ENCODE measurements at regions not wholly inside any gene's neighbourhood (a gene's known extent, or its start where the extent isn't known, plus 50 kb on each side); places are given as distances from the start of the nearest gene placed in this dataset.

DNA sequence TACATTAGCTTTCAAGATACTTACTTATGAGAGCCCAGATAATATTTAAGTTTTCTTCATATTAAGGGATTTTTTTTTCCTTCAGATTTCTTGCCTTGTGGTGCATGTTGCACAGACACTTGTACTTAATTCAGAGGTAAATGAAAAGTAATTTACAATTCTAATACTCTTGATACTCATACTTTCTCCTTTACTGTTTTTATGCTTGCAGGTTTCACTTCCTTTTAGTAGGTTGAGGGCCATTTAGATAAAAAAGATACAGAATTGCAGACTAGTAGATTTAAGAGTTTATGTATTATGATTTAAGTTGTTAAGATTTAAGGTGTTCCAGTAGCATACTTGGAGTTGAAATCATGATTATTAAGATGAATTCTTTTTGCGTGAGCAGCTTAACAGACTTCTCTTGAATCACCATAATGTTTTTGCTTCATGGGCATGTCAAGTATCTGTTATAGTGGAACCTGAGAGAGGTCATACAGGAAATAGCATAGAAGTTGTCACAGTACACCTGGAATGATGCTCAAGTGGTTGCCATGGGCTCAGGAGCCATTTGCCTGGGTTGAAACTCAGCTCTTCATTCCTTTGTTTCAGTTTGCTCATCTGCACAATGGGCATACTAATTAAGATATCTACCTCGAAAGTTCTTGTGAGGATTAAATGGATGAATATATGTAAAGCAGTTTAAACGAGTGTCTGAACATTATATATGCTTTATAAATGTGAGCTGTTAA is 174.8 kb upstream of the PRPS1L1 start:
- DNase-seq, result no peak

GRCh38 chr7:18206331-18206730 is 178.7 kb upstream of the PRPS1L1 start:
- no peak for DNase-seq

GRCh38 chr7:18208921-18209320 is 181.3 kb upstream of the PRPS1L1 start:
- DNase-seq, result no peak

DNA sequence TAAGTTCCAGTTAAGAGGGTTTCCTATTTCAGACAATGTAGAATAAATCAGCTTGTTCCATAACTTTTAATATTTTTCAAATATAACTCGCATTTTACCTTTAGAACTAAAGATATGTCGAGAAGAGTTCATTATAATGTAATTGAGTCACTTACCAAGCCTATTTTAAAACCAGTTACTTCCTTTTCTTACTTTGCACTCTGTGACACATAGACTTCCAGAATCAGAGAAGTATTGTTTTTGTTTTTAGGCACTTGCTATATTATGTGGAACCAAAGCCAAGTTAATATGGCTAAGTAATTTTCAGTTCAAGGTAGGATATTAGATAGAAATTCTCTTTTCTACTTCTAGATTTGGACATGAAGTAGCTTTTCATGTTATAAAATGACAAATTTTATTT is 182.7 kb upstream of the PRPS1L1 start:
- no peak for DNase-seq

GRCh38 chr7:18210788-18211187 is 183.1 kb upstream of the PRPS1L1 start:
- no peak for DNase-seq

DNA sequence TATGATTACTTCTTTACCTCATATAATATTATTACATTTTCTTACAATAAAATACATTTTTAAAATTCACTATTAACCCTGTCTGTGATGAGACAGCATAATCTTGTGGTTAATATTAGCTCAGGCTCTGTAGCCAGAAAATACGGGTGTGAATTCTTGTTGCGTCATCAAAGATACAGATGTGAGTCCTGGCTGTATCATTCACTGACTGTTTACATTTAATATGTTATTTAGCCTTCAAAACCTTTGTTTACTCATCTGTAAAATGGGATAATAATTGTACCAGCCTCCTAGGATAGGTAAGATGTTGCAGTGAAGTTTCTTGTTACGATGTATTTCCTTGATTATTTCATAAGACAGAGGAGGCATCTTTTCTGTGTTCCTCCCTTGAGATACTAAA is 184.7 kb upstream of the PRPS1L1 start:
- no peak for DNase-seq

- DNase-seq, result peak; percentile 37 to 80
Observed at GRCh38 chr7:18212758-18213157, 185.1 kb upstream of the PRPS1L1 start.

- peak; percentile 61 to 90 for DNase-seq
Observed at GRCh38 chr7:18213652-18214051, 186.0 kb upstream of the PRPS1L1 start.

DNA sequence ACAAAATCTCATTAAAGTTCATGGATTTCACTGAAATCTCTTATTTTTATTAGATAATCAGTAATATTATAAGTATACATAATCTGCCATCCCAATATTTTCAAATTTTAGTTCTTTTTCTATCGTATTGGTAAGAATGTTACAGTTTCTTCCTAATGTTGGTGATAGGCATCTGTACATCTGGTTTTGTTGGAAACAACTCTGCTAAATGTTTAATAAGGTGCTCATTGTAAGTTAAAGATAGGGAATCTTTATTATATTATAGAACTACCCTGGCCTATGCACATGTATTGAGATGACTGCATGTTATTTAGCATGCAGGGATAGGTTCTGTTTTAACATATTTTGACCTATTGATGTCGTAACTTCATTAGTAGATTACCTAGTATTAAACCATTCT is 188.6 kb upstream of the PRPS1L1 start:
- no peak for DNase-seq

DNA sequence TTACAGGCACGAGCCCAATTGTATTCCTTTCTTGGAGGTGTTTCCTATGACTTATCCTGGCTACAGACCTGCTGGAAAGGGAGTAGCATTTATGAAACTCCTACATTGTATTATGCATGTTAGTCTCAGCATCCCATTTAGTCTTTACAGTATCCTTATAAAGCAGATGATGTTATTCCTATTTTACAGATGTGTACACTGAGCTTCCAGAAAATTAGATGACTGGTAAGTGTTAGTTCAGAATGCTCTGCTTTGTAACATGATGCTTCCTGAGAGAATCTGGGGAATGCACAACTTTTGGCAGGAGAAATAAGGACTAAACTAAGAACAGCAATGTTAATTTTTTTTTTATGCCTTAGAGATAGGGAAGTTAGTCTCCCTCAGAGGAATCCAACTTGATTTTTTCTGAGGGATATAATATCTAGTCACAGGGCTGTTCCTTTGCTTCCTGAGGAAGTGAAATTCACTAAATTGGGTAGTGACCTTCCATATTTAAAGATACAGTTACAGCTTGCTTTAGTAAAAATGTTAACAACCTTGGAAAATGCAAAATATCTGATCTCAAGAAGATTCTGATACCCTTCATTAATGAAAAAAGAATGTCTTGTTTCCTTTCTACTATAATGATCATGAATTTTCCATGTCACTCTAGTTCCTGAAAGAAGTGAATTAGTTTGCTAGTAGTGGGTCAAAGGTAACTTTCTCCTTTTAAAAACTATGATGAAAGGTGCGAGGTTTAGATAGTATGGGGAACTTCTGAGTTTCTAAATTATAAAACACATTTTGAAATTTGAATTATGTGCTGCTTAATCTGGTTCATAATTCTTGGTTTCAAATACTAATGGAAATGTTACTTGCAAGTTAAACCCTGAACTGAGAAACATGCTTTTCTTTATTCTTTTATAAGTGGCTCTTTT is 194.0 kb upstream of the PRPS1L1 start:
- DNase-seq, result no peak

DNA sequence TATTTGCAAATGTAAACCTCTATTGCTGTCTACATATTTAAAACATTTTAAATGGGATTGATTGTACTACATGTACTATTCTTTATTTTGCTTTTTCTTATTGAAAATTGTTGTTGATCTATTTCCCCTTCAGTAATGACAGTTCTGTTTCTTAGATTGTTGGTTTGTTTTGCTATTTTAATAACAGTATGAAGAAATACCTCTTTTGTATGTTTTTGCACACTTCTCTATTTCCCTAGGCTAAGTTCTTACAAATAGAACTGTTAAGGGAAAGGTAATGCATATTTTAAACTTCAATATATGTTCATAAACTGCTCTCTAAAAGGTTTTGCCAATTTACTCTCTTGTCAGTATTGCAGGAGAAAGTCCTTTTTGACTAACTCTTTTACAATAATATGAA is 195.0 kb upstream of the PRPS1L1 start:
- DNase-seq, result no peak

- DNase-seq, result no peak
Observed at GRCh38 chr7:18224138-18224537, 196.5 kb upstream of the PRPS1L1 start.

DNA sequence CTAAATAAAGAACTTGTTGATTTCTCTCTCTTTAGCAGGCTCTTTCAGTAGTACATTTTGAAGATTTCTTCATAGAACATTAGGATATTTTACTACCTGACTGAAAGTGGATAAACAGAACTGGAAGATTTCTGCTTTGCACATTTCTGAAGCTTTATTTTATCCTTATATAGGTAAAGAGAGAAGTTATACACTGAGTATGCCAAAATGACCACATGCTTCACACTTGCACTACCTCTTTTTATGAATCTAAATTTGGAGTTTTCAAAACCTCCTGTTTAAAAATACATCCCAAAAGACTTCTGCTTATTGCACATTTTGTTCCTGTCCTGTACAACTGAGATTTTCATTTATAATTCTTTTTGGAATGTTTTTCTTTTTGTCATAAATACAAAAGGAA is 197.4 kb upstream of the PRPS1L1 start:
- DNase-seq, result no peak

DNA sequence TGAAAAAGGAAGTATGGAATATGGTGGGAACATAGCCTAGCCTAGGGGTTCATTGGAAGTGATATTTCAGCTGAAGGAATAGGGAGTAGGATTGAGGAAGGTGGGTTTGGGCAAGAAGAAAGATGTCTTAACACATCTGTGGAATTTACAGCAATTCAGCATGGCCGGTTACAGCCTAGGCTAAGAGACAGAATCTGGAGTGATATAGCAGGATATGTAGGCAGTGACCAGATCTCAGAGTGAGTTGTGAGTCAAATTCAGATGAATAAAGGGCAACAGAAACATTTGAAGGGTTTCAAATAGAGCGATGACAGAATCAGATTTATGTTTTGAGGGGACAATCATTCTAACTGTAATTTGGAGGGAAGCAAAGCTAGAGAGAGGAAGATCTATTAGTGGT is 199.0 kb upstream of the PRPS1L1 start:
- no peak for DNase-seq

DNA sequence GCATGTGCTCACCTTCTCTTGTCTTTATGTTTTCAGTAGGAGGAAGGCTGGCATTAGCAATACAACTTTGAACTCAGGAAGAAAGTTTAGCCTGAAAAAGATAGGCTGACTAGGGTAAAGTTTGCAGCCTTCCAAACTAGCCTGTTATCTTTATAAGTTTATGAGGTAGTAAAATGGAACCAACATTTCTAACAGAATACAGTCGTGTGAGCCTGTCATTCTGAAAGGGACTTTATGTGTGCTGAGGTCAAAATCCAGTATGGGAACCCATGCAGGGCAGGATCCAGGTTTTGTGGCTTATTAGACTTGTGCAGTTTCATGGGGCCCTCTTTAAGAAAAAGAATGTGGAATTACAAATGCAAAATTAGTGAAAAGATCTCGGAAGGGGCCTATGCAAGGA is 201.0 kb upstream of the PRPS1L1 start:
- no peak for DNase-seq

DNA sequence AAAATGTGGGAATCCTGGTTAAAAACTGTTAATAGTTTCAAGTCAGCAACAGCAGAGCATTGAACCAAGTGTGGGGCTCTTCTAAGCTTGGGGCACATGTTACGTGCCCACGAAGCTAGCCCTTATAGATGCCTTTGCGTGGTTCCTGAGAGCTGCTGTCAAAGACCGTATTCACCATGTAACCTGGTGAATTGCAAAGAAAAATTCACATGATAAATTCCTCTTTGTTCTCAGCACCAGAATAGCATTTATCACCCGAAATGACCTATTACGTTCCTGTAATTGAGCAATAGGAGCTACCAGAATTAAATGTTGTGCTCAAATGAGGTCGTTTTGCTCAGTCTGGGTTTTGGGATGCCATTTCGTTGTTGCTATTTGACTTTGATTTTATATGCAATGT is 202.6 kb upstream of the PRPS1L1 start:
- no peak for DNase-seq

DNA sequence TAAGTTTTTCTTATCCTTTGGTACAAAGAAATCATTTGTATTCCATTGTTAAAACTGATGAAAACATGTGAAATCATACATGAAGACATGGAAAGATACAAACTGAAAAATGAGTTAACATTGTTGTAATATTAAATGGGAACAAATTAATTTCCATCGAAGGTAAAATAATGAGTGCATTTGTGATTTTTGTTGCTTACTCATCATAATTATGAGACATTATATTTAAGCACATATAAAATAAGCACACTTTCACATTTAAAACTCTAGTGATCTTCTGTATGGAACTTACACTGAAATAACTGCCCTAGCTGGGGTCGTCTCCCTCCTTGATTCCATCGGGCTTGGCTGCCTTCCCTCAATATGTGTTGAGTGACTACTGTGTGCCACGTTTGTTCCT is 204.2 kb upstream of the PRPS1L1 start:
- no peak for DNase-seq

DNA sequence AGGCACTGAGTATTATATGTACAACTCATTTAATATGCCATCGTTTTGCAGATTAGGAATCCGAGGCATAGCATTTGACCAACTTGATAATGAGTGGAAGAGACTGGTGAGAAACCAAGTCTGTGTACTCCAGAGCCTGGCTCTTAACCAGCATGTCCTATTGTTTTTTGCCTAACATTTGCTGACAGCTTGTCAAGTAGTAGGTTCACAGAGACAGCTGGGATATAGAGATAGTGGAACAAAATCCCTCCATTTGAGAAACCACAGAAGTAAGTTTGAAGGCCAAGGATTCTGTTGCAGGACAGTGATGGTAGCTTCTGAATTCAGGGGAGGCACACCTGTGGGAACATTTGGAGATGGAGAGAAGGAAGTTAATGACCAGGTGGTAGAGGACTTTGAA is 206.9 kb upstream of the PRPS1L1 start:
- no peak for DNase-seq

GRCh38 chr7:18235819-18236218 is 208.2 kb upstream of the PRPS1L1 start:
- DNase-seq, result no peak

- DNase-seq, result no peak
Observed at GRCh38 chr7:18239212-18239611, 211.6 kb upstream of the PRPS1L1 start.

DNA sequence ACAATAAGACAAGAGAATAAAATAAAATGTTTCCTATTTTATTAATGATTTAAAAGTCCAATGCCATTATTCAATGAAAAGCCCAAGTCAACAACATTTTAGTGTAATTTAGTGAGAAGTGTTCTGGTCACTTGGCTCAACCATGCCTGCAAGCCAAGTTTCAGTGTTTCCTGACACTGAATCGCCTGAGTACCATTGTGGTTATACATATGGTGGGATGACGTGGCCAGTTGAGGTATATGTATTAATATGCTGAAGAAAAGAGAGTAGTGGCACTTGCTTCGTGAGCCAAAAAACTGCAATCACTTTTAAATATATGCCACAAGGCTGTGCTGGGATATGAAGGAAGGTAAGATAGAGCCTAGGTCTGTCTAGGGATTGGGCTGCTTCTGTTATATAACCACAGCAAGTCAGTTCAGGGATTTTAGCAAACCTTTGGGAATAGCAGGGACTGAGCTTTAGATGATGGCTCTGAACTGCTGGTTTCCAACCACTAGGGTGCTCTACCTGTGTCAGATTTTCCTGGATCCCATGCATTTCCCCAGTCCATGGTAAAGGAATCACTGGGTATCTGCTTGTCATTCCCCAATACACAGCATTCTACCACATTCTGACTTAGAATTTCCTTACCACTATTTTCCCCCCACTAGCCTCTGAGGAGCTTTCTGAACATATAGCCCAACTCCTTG is 214.0 kb upstream of the PRPS1L1 start:
- no peak for DNase-seq

GRCh38 chr7:18243731-18244130 is 216.1 kb upstream of the PRPS1L1 start:
- DNase-seq, result no peak

GRCh38 chr7:18250133-18250532 is 222.5 kb upstream of the PRPS1L1 start:
- DNase-seq, result no peak

GRCh38 chr7:18257711-18258110 is 230.1 kb upstream of the PRPS1L1 start:
- no peak for DNase-seq

Measured in NCI-H524 (cell line).